Suprapubic skin (tissue), 4 donors: ENCODE measurements at regions not wholly inside any gene's neighbourhood (a gene's known extent, or its start where the extent isn't known, plus 50 kb on each side); places are given as distances from the start of the nearest gene placed in this dataset.

Experiments used
- DNase-seq, 2 donors: peaks; one replicate each; pipeline ENCODE4 v3.0.0-alpha.2; 2019; ENCODE audit warnings: low spot score in 2 of 2
- H3K27ac ChIP-seq: fragments of 200-600 bp; sonication (generic); one replicate; pipeline ENCODE4 v1.5.1; 2019
- H3K27me3 ChIP-seq: fragments of 200-600 bp; sonication (generic); one replicate; pipeline ENCODE4 v1.5.1; 2019
- H3K36me3 ChIP-seq: fragments of 200-600 bp; sonication (generic); one replicate; pipeline ENCODE4 v1.5.1; 2019
- H3K4me1 ChIP-seq: fragments of 200-600 bp; sonication (generic); one replicate; pipeline ENCODE4 v1.5.1; 2019
- H3K4me3 ChIP-seq: fragments of 200-600 bp; sonication (generic); one replicate; pipeline ENCODE4 v1.5.1; 2019; ENCODE audit warnings: mild to moderate bottlenecking
- H3K9me3 ChIP-seq: fragments of 200-600 bp; sonication (generic); one replicate; pipeline ENCODE4 v1.5.1; 2019
- CTCF ChIP-seq, 2 donors: fragments of 200-600 bp in 1 of 2; fragments of 450-650 bp in 1 of 2; sonication (generic) in 1 of 2; IDR thresholded peaks; one replicate each; pipeline ENCODE4 v1.5.1; 2016 to 2019; ENCODE audit warnings: antibody characterized with exemption in 2 of 2, mild to moderate bottlenecking in 1 of 2, moderate library complexity in 1 of 2
- EP300 ChIP-seq: sonication (generic); formaldehyde crosslinking; IDR thresholded peaks from one replicate; pipeline ENCODE4 v1.6.1; 2017; ENCODE audit warnings: antibody characterized with exemption
- POLR2A ChIP-seq, 2 donors: fragments of 450-650 bp; IDR thresholded peaks; one replicate each; pipeline ENCODE4 v1.6.1; 2017; ENCODE audit warnings: antibody characterized with exemption in 2 of 2, mild to moderate bottlenecking in 2 of 2, moderate library complexity in 2 of 2
- POLR2AphosphoS5 ChIP-seq, 3 donors: sonication (generic); formaldehyde crosslinking; IDR thresholded peaks; one replicate each; pipeline ENCODE4 v1.6.1; 2017; ENCODE audit warnings: antibody characterized with exemption in 3 of 3
- WGBS: methylation state at CpG from one replicate; pipeline ENCODE4 v1.1.5; 2018; 5-methylcytosine and 5-hydroxymethylcytosine counted together

GRCh38 chr1:68796888-68797287, 300.0 kb upstream of the DEPDC1 start:
- DNase-seq: no peak
- Histone ChIP-seq H3K27me3 (no peaks in the 10 kb centered on the region), H3K27ac (no peak overlapping the region), H3K4me1 (no peaks in the 10 kb centered on the region), H3K9me3 (no peaks in the 10 kb centered on the region), H3K36me3 (no peaks in the 10 kb centered on the region), H3K4me3 (no peak overlapping the region)
- TF ChIP-seq POLR2A (IDR thresholded peaks at IDR 0.05): no peak
- TF ChIP-seq CTCF (IDR thresholded peaks at IDR 0.05): no peak
- TF ChIP-seq POLR2AphosphoS5 (IDR thresholded peaks at IDR 0.05): no peak
- no peak for TF ChIP-seq EP300

DNA sequence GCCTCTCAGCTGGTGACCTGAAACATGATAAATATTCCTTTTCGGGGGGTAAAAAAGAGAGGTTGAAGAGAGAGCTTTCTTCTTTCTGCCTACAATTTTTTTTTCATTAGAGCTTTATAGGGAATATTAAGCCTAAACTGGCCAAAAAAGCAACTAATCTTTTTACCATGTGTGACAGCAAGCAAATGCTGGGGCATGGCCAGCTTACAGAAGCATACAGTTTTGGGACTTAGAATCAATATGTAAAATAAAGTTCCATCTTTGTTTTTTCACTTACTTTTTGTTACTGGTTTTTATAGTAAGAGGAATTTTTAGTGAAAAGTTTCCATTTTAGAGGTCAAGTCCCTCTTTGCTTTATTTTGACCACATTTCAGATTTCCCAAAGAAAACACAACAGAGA, 301.2 kb upstream of the DEPDC1 start:
- H3K36me3 ChIP-seq: no peaks in the 10 kb centered on the region
- TF ChIP-seq POLR2AphosphoS5 (IDR thresholded peaks at IDR 0.05) (no peak), CTCF (IDR thresholded peaks at IDR 0.05) (no peak), POLR2A (IDR thresholded peaks at IDR 0.05) (no peak), EP300 (no peak)
- H3K4me1 ChIP-seq: no peaks in the 10 kb centered on the region
- WGBS: 71% methylated on average over 1 of the region's 1 CpG
- no peaks in the 10 kb centered on the region for H3K9me3 ChIP-seq
- DNase-seq: no peak
- no peak overlapping the region for H3K27ac ChIP-seq
- H3K4me3 ChIP-seq: no peak overlapping the region
- no peaks in the 10 kb centered on the region for H3K27me3 ChIP-seq

DNA sequence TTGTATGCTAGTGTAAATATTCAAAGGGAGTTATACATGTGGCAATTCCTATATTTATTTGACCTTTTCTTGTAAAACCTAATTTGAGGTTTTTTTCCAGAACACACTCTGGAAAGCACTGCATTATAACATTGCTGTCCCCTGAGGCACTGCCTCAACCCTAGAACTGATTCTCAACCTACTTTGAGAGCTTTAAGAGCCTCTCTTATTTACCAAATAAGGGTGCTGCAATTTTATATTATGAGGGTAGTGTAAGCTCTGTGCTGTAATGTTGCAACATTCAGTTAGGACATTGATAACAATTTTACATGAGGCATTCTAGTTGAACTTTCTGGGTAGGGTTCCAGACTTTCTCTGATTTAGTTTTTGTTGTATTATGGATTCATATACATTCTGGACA, 302.2 kb upstream of the DEPDC1 start:
- no peak for TF ChIP-seq CTCF (IDR thresholded peaks at IDR 0.05)
- Histone ChIP-seq H3K9me3 (no peaks in the 10 kb centered on the region), H3K27me3 (no peaks in the 10 kb centered on the region), H3K4me1 (no peaks in the 10 kb centered on the region), H3K36me3 (no peaks in the 10 kb centered on the region), H3K4me3 (no peak overlapping the region), H3K27ac (no peak overlapping the region)
- no peak for DNase-seq

GRCh38 chr1:68800182-68800581, 303.3 kb upstream of the DEPDC1 start:
- Histone ChIP-seq H3K36me3 (no peaks in the 10 kb centered on the region), H3K27me3 (no peaks in the 10 kb centered on the region), H3K4me3 (no peak overlapping the region), H3K9me3 (no peaks in the 10 kb centered on the region), H3K4me1 (no peaks in the 10 kb centered on the region), H3K27ac (no peak overlapping the region)
- no peak for TF ChIP-seq CTCF (IDR thresholded peaks at IDR 0.05)
- TF ChIP-seq POLR2AphosphoS5 (IDR thresholded peaks at IDR 0.05): no peak
- no peak for TF ChIP-seq POLR2A (IDR thresholded peaks at IDR 0.05)
- TF ChIP-seq EP300: no peak
- 91% methylated on average over 1 of the region's 1 CpG for WGBS
- no peak for DNase-seq

DNA sequence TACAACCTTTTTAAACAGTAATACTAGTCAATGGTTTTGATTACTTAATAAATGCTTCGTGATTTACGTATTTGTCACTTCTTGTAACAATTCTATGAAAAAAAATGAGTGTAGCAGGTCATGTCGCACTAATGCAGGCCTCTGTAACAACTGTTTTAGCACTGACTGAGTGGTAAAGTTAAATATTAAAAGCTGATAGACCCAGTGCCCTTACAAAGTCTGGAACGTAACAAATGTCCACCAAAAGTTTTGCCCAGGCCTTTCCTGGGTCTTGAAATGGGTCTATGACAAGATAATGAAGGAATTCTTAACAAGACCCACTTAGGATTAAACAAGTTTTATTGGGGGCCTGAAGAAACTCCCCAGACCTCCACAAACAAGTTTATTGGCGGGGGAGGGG, 304.6 kb upstream of the DEPDC1 start:
- Histone ChIP-seq H3K27me3 (no peaks in the 10 kb centered on the region), H3K4me1 (no peaks in the 10 kb centered on the region), H3K27ac (no peak overlapping the region), H3K4me3 (no peak overlapping the region), H3K9me3 (no peaks in the 10 kb centered on the region), H3K36me3 (no peaks in the 10 kb centered on the region)
- no peak for DNase-seq
- 72% methylated on average over 5 of the region's 5 CpGs for WGBS
- TF ChIP-seq CTCF (IDR thresholded peaks at IDR 0.05) (no peak), POLR2A (IDR thresholded peaks at IDR 0.05) (no peak), EP300 (no peak), POLR2AphosphoS5 (IDR thresholded peaks at IDR 0.05) (no peak)
